ENCODE measurements at regions not wholly inside any gene's neighbourhood (a gene's known extent, or its start where the extent isn't known, plus 50 kb on each side); places are given as distances from the start of the nearest gene placed in this dataset.

DNA sequence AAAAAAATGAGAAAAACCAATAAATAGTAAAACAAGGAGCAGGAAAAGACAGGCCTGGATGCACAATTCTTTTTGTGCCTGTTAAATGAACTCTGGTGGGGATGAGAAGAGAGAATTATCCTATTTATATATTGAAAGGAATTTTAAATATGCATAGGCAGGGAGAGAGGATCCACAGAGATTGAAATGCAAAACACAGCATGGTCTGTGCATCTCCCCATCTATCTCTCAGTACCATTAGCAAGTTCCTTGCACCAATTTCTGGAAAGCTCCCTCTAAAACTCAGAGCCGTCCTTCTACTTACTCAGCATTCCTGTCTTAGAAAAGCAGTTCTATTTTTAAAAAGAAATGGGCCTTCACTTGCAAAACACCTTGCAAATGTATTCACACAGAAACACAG, 502.3 kb upstream of the KLHL29 start:
- DNase-seq: no peak
- CTCF ChIA-PET: no interaction called here
- no peak for TF ChIP-seq CTCF (IDR thresholded peaks at IDR 0.05; ENCODE audit: insufficient read depth in 1 of 2, low read depth in 1 of 2, low read length in 1 of 2, severe bottlenecking in 1 of 2, unreplicated experiment in 1 of 2)
- POLR2A ChIA-PET: no interaction called here
- Mint-ChIP-seq H3K27me3 (ENCODE audit: insufficient read depth, unreplicated experiment) (peaks cover 6% of the 10 kb centered on the region), H3K4me1 (ENCODE audit: low read depth, unreplicated experiment) (no peaks in the 10 kb centered on the region), H3K4me3 (ENCODE audit: unreplicated experiment) (no peak overlapping the region), H3K36me3 (ENCODE audit: insufficient read depth, unreplicated experiment) (no peaks in the 10 kb centered on the region), H3K27ac (ENCODE audit: unreplicated experiment) (no peak overlapping the region), H3K9me3 (ENCODE audit: unreplicated experiment) (no peaks in the 10 kb centered on the region)
- intact Hi-C loops (cut with micrococcal nuclease; ENCODE audit: unreplicated experiment): no loop called here
- no TSS peak for BruUV-seq (replicated peaks)
- H3K36me3 ChIP-seq (ENCODE audit: control insufficient read depth, insufficient read depth, low read length): no peaks in the 10 kb centered on the region
- H3K4me1 ChIP-seq: no peaks in the 10 kb centered on the region
- H3K9me3 ChIP-seq: no peaks in the 10 kb centered on the region
- no peak overlapping the region for H3K4me3 ChIP-seq (ENCODE audit: low read depth, low read length)
- H3K27me3 ChIP-seq (replicated peaks; ENCODE audit: control insufficient read depth, insufficient read depth, low read length): no peaks in the 10 kb centered on the region

DNA sequence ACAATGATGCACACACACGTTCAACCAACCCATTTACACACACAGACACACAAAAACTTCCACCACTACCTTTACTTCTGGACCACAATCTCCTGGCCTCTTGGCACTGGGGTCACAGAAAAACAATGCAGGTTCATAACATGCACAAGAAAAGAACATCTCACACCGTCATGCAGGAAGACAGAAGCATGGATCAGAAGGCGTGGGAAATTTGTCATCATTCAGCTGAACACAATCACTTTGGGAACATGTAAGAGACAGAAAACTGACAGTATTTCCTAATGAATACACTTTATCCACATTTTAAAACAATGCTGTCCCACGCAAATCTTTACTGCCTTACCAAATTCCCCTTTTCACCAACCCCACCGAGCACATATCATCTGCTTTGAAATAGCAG, 501.9 kb upstream of the KLHL29 start:
- ChIA-PET POLR2A (no interaction called here), CTCF (no interaction called here)
- Mint-ChIP-seq H3K36me3 (ENCODE audit: insufficient read depth, unreplicated experiment) (no peaks in the 10 kb centered on the region), H3K9me3 (ENCODE audit: unreplicated experiment) (no peaks in the 10 kb centered on the region), H3K4me3 (ENCODE audit: unreplicated experiment) (no peak overlapping the region), H3K4me1 (ENCODE audit: low read depth, unreplicated experiment) (no peaks in the 10 kb centered on the region), H3K27ac (ENCODE audit: unreplicated experiment) (no peak overlapping the region), H3K27me3 (ENCODE audit: insufficient read depth, unreplicated experiment) (peaks cover 6% of the 10 kb centered on the region)
- H3K36me3 ChIP-seq (ENCODE audit: control insufficient read depth, insufficient read depth, low read length): no peaks in the 10 kb centered on the region
- intact Hi-C loops (cut with micrococcal nuclease; ENCODE audit: unreplicated experiment): no loop called here
- no peak for TF ChIP-seq CTCF (IDR thresholded peaks at IDR 0.05; ENCODE audit: insufficient read depth in 1 of 2, low read depth in 1 of 2, low read length in 1 of 2, severe bottlenecking in 1 of 2, unreplicated experiment in 1 of 2)
- H3K4me3 ChIP-seq (ENCODE audit: low read depth, low read length): no peak overlapping the region
- DNase-seq: no peak
- no TSS peak for BruUV-seq (replicated peaks)
- no peaks in the 10 kb centered on the region for H3K4me1 ChIP-seq
- no peaks in the 10 kb centered on the region for H3K27me3 ChIP-seq (replicated peaks; ENCODE audit: control insufficient read depth, insufficient read depth, low read length)
- no peaks in the 10 kb centered on the region for H3K9me3 ChIP-seq

DNA sequence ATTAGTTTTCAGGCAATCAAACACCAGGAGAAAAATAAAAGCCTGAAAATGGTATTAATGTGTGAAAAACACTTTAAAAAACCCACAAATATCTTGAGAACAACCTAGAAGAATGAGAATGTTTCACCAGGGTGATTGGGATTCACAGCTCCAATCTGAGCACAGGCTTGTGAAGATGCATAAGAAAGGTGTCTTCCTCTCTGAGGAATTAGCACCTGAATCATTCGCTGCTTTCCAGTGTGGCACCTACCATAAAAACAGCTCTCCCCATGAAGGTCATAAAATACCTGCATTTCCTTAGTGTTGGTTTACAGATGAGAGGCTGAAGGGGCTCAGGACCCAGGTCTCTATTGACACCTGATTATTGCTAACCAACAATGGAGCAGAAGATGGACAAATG, 499.7 kb upstream of the KLHL29 start:
- BruUV-seq (replicated peaks): no TSS peak
- intact Hi-C loops (cut with micrococcal nuclease; ENCODE audit: unreplicated experiment): no loop called here
- no peaks in the 10 kb centered on the region for H3K9me3 ChIP-seq
- Mint-ChIP-seq H3K4me3 (ENCODE audit: unreplicated experiment) (no peak overlapping the region), H3K9me3 (ENCODE audit: unreplicated experiment) (no peaks in the 10 kb centered on the region), H3K27me3 (ENCODE audit: insufficient read depth, unreplicated experiment) (peaks cover 6% of the 10 kb centered on the region), H3K36me3 (ENCODE audit: insufficient read depth, unreplicated experiment) (no peaks in the 10 kb centered on the region), H3K27ac (ENCODE audit: unreplicated experiment) (no peak overlapping the region), H3K4me1 (ENCODE audit: low read depth, unreplicated experiment) (no peaks in the 10 kb centered on the region)
- no peak for DNase-seq
- H3K36me3 ChIP-seq (ENCODE audit: control insufficient read depth, insufficient read depth, low read length): no peaks in the 10 kb centered on the region
- H3K4me1 ChIP-seq: no peaks in the 10 kb centered on the region
- no peaks in the 10 kb centered on the region for H3K27me3 ChIP-seq (replicated peaks; ENCODE audit: control insufficient read depth, insufficient read depth, low read length)
- POLR2A ChIA-PET: no interaction called here
- CTCF ChIA-PET: no interaction called here
- no peak overlapping the region for H3K4me3 ChIP-seq (ENCODE audit: low read depth, low read length)
- no peak for TF ChIP-seq CTCF (IDR thresholded peaks at IDR 0.05; ENCODE audit: insufficient read depth in 1 of 2, low read depth in 1 of 2, low read length in 1 of 2, severe bottlenecking in 1 of 2, unreplicated experiment in 1 of 2)

Data from Caco-2 (cell line).